ENCODE measurements at regions not wholly inside any gene's neighbourhood (a gene's known extent, or its start where the extent isn't known, plus 50 kb on each side); places are given as distances from the start of the nearest gene placed in this dataset.

GRCh38 chr4:184295206-184295605, 77.5 kb upstream of the ENPP6 start:
- no peak overlapping the region for H4K8ac ChIP-seq (ENCODE audit: low read depth, low read length)
- H3K18ac ChIP-seq (ENCODE audit: low read length): no peak overlapping the region
- DNase-seq (ENCODE audit: low spot score): no peak
- no peak overlapping the region for H2BK15ac ChIP-seq (ENCODE audit: low read length)
- H3K4me1 ChIP-seq (ENCODE audit: control insufficient read depth in 2 of 2, insufficient read depth in 1 of 2, low read depth in 1 of 2, low read length in 2 of 2): peaks cover 22 to 23% of the 10 kb centered on the region in 2 donors
- no peak overlapping the region for H4K91ac ChIP-seq (ENCODE audit: low read depth, low read length, poor library complexity)
- H3K36me3 ChIP-seq (replicated peaks in 1 of 2; ENCODE audit: control insufficient read depth in 2 of 2, insufficient read depth in 2 of 2, low read length in 2 of 2): no peaks in the 10 kb centered on the region
- no CpG with 5 or more reads among the region's 4 CpGs for WGBS, 2 donors (ENCODE audit: extremely low coverage in 2 of 2, insufficient read length in 2 of 2, insufficient replicate concordance in 1 of 2)
- H2AK5ac ChIP-seq (ENCODE audit: low read depth, low read length): no peak overlapping the region
- H3K4me3 ChIP-seq (ENCODE audit: low read length in 2 of 2): no peak overlapping the region
- no peaks in the 10 kb centered on the region for H3K27me3 ChIP-seq (ENCODE audit: control insufficient read depth in 3 of 3, insufficient read depth in 3 of 3, low read depth in 1 of 3, low read length in 3 of 3)
- H2BK120ac ChIP-seq (ENCODE audit: low read depth, low read length): no peak overlapping the region
- H3K9me3 ChIP-seq (replicated peaks in 1 of 2; ENCODE audit: control insufficient read depth in 2 of 2, insufficient read depth in 1 of 2, low read depth in 1 of 2, low read length in 2 of 2): peaks cover 4 to 11% of the 10 kb centered on the region in 2 donors
- H3K27ac ChIP-seq (replicated peaks; ENCODE audit: low read length): no peak overlapping the region
- H2AFZ ChIP-seq (ENCODE audit: low read length): no peak overlapping the region
- no peak overlapping the region for H3K4ac ChIP-seq (ENCODE audit: low read length)
- H2BK12ac ChIP-seq (ENCODE audit: low read length): no peak overlapping the region
- H3K14ac ChIP-seq (ENCODE audit: low read length): no peak overlapping the region
- H3K9ac ChIP-seq (ENCODE audit: low read depth, low read length, poor library complexity): no peak overlapping the region
- H2BK5ac ChIP-seq (ENCODE audit: low read length): no peak overlapping the region
- H3K4me2 ChIP-seq (ENCODE audit: insufficient read depth, low read length, poor library complexity, severe bottlenecking): no peak overlapping the region
- no peak overlapping the region for H3K23ac ChIP-seq (ENCODE audit: low read depth, low read length, poor library complexity)
- H3K79me1 ChIP-seq (ENCODE audit: low read depth, low read length): no peaks in the 10 kb centered on the region

- no peak overlapping the region for H3K4me2 ChIP-seq (ENCODE audit: insufficient read depth, low read length, poor library complexity, severe bottlenecking)
- no CpG with 5 or more reads among the region's 7 CpGs for WGBS, 2 donors (ENCODE audit: extremely low coverage in 2 of 2, insufficient read length in 2 of 2, insufficient replicate concordance in 1 of 2)
- no peaks in the 10 kb centered on the region for H3K79me1 ChIP-seq (ENCODE audit: low read depth, low read length)
- H3K9me3 ChIP-seq (replicated peaks in 1 of 2; ENCODE audit: control insufficient read depth in 2 of 2, insufficient read depth in 1 of 2, low read depth in 1 of 2, low read length in 2 of 2): peaks cover 4 to 11% of the 10 kb centered on the region in 2 donors
- no peak overlapping the region for H2AFZ ChIP-seq (ENCODE audit: low read length)
- no peak for DNase-seq (ENCODE audit: low spot score)
- no peak overlapping the region for H3K14ac ChIP-seq (ENCODE audit: low read length)
- H3K36me3 ChIP-seq (replicated peaks in 1 of 2; ENCODE audit: control insufficient read depth in 2 of 2, insufficient read depth in 2 of 2, low read length in 2 of 2): no peaks in the 10 kb centered on the region
- H4K8ac ChIP-seq (ENCODE audit: low read depth, low read length): no peak overlapping the region
- no peak overlapping the region for H4K91ac ChIP-seq (ENCODE audit: low read depth, low read length, poor library complexity)
- H3K23ac ChIP-seq (ENCODE audit: low read depth, low read length, poor library complexity): no peak overlapping the region
- no peak overlapping the region for H3K9ac ChIP-seq (ENCODE audit: low read depth, low read length, poor library complexity)
- no peak overlapping the region for H2BK12ac ChIP-seq (ENCODE audit: low read length)
- H3K18ac ChIP-seq (ENCODE audit: low read length): no peak overlapping the region
- H2BK15ac ChIP-seq (ENCODE audit: low read length): no peak overlapping the region
- H2BK120ac ChIP-seq (ENCODE audit: low read depth, low read length): no peak overlapping the region
- no peak overlapping the region for H3K4me3 ChIP-seq (ENCODE audit: low read length in 2 of 2)
- no peak overlapping the region for H2BK5ac ChIP-seq (ENCODE audit: low read length)
- peaks cover 22 to 23% of the 10 kb centered on the region in 2 donors for H3K4me1 ChIP-seq (ENCODE audit: control insufficient read depth in 2 of 2, insufficient read depth in 1 of 2, low read depth in 1 of 2, low read length in 2 of 2)
- H2AK5ac ChIP-seq (ENCODE audit: low read depth, low read length): no peak overlapping the region
- H3K4ac ChIP-seq (ENCODE audit: low read length): no peak overlapping the region
- H3K27me3 ChIP-seq (ENCODE audit: control insufficient read depth in 3 of 3, insufficient read depth in 3 of 3, low read depth in 1 of 3, low read length in 3 of 3): no peaks in the 10 kb centered on the region
- no peak overlapping the region for H3K27ac ChIP-seq (replicated peaks; ENCODE audit: low read length)
These were observed 77.0 kb upstream of the ENPP6 start for GRCh38 chr4:184294606-184295133.

- no peak for DNase-seq (ENCODE audit: low spot score)
- H2BK120ac ChIP-seq (ENCODE audit: low read depth, low read length): no peak overlapping the region
- H3K18ac ChIP-seq (ENCODE audit: low read length): no peak overlapping the region
- no peaks in the 10 kb centered on the region for H3K79me1 ChIP-seq (ENCODE audit: low read depth, low read length)
- H2BK5ac ChIP-seq (ENCODE audit: low read length): no peak overlapping the region
- H2BK15ac ChIP-seq (ENCODE audit: low read length): no peak overlapping the region
- H3K4ac ChIP-seq (ENCODE audit: low read length): no peak overlapping the region
- H3K27me3 ChIP-seq (ENCODE audit: control insufficient read depth in 3 of 3, insufficient read depth in 3 of 3, low read depth in 1 of 3, low read length in 3 of 3): no peaks in the 10 kb centered on the region
- H2BK12ac ChIP-seq (ENCODE audit: low read length): no peak overlapping the region
- no peak overlapping the region for H2AK5ac ChIP-seq (ENCODE audit: low read depth, low read length)
- no peak overlapping the region for H3K9ac ChIP-seq (ENCODE audit: low read depth, low read length, poor library complexity)
- no peak overlapping the region for H3K4me2 ChIP-seq (ENCODE audit: insufficient read depth, low read length, poor library complexity, severe bottlenecking)
- H3K9me3 ChIP-seq (replicated peaks in 1 of 2; ENCODE audit: control insufficient read depth in 2 of 2, insufficient read depth in 1 of 2, low read depth in 1 of 2, low read length in 2 of 2): peaks cover 4 to 11% of the 10 kb centered on the region in 2 donors
- H2AFZ ChIP-seq (ENCODE audit: low read length): peak overlapping the region; percentile 12
- H3K27ac ChIP-seq (replicated peaks; ENCODE audit: low read length): no peak overlapping the region
- no peaks in the 10 kb centered on the region for H3K36me3 ChIP-seq (replicated peaks in 1 of 2; ENCODE audit: control insufficient read depth in 2 of 2, insufficient read depth in 2 of 2, low read length in 2 of 2)
- H3K14ac ChIP-seq (ENCODE audit: low read length): no peak overlapping the region
- H4K91ac ChIP-seq (ENCODE audit: low read depth, low read length, poor library complexity): no peak overlapping the region
- H4K8ac ChIP-seq (ENCODE audit: low read depth, low read length): no peak overlapping the region
- WGBS, 2 donors (ENCODE audit: extremely low coverage in 2 of 2, insufficient read length in 2 of 2, insufficient replicate concordance in 1 of 2): no CpG with 5 or more reads among the region's 6 CpGs
- no peak overlapping the region for H3K4me3 ChIP-seq (ENCODE audit: low read length in 2 of 2)
- peaks cover 24 to 28% of the 10 kb centered on the region in 2 donors for H3K4me1 ChIP-seq (ENCODE audit: control insufficient read depth in 2 of 2, insufficient read depth in 1 of 2, low read depth in 1 of 2, low read length in 2 of 2)
- no peak overlapping the region for H3K23ac ChIP-seq (ENCODE audit: low read depth, low read length, poor library complexity)
These were observed 75.9 kb upstream of the ENPP6 start for GRCh38 chr4:184293552-184293951.

GRCh38 chr4:184292877-184293276, 75.2 kb upstream of the ENPP6 start:
- DNase-seq (ENCODE audit: low spot score): no peak
- Histone ChIP-seq H3K27me3 (ENCODE audit: control insufficient read depth in 3 of 3, insufficient read depth in 3 of 3, low read depth in 1 of 3, low read length in 3 of 3) (no peaks in the 10 kb centered on the region), H2BK120ac (ENCODE audit: low read depth, low read length) (no peak overlapping the region), H3K4me3 (ENCODE audit: low read length in 2 of 2) (peak overlapping the region in 1 of 2 donors; percentile 20), H3K9ac (ENCODE audit: low read depth, low read length, poor library complexity) (no peak overlapping the region), H3K23ac (ENCODE audit: low read depth, low read length, poor library complexity) (no peak overlapping the region), H3K4me2 (ENCODE audit: insufficient read depth, low read length, poor library complexity, severe bottlenecking) (no peak overlapping the region), H3K36me3 (replicated peaks in 1 of 2; ENCODE audit: control insufficient read depth in 2 of 2, insufficient read depth in 2 of 2, low read length in 2 of 2) (no peaks in the 10 kb centered on the region), H3K4me1 (ENCODE audit: control insufficient read depth in 2 of 2, insufficient read depth in 1 of 2, low read depth in 1 of 2, low read length in 2 of 2) (peaks cover 21 to 30% of the 10 kb centered on the region in 2 donors), H3K27ac (replicated peaks; ENCODE audit: low read length) (no peak overlapping the region), H3K4ac (ENCODE audit: low read length) (no peak overlapping the region), H3K14ac (ENCODE audit: low read length) (no peak overlapping the region), H2BK5ac (ENCODE audit: low read length) (no peak overlapping the region), H4K91ac (ENCODE audit: low read depth, low read length, poor library complexity) (no peak overlapping the region), H3K9me3 (replicated peaks in 1 of 2; ENCODE audit: control insufficient read depth in 2 of 2, insufficient read depth in 1 of 2, low read depth in 1 of 2, low read length in 2 of 2) (peaks cover 4 to 11% of the 10 kb centered on the region in 2 donors), H4K8ac (ENCODE audit: low read depth, low read length) (no peak overlapping the region), H2BK15ac (ENCODE audit: low read length) (no peak overlapping the region), H2BK12ac (ENCODE audit: low read length) (no peak overlapping the region), H3K79me1 (ENCODE audit: low read depth, low read length) (no peaks in the 10 kb centered on the region), H2AK5ac (ENCODE audit: low read depth, low read length) (no peak overlapping the region), H2AFZ (ENCODE audit: low read length) (no peak overlapping the region), H3K18ac (ENCODE audit: low read length) (no peak overlapping the region)
- no CpG with 5 or more reads among the region's 3 CpGs for WGBS, 2 donors (ENCODE audit: extremely low coverage in 2 of 2, insufficient read length in 2 of 2, insufficient replicate concordance in 1 of 2)
